H1 (cell line): ENCODE measurements at regions not wholly inside any gene's neighbourhood (a gene's known extent, or its start where the extent isn't known, plus 50 kb on each side); places are given as distances from the start of the nearest gene placed in this dataset.

Experiments
- CTCF ChIA-PET: fragments of 300-600 bp; sonication (Branson Sonifier 250); formaldehyde crosslinking; loops from one replicate; lab custom pipeline; 2021; ENCODE audit not compliant: partially characterized antibody; lab: Charles Lee
- POLR2A ChIA-PET: fragments of 300-600 bp; sonication (Branson Sonifier 250); formaldehyde crosslinking; loops from one replicate; lab custom pipeline; 2021; ENCODE audit warnings: inconsistent platforms; ENCODE audit not compliant: partially characterized antibody; lab: Charles Lee
- DNase-seq, 2 experiments: peaks; one replicate each; pipeline versions ENCODE4 v3.0.0 to v3.0.0-alpha.2; 2010 to 2022; ENCODE audit warnings: low spot score in 2 of 2, low read depth in 1 of 2, mixed read lengths in 1 of 2
- FAIRE-seq: peaks from 2 replicates; lab custom pipeline; 2011; peaks lifted over from hg19 to GRCh38; lab: Jason Lieb, UNC
- H2AFZ ChIP-seq: 2 replicates; pipeline ENCODE4 v1.8.1; 2012; ENCODE audit warnings: low read length, inconsistent platforms
- H2AK5ac ChIP-seq: 2 replicates; pipeline ENCODE4 v1.6.1; 2013; ENCODE audit warnings: low read depth, low read length
- H2BK120ac ChIP-seq: replicated peaks from 2 replicates; pipeline ENCODE3; 2013; ENCODE audit warnings: low read depth, low read length, inconsistent platforms
- H2BK12ac ChIP-seq: 2 replicates; pipeline ENCODE4 v1.6.1; 2013; ENCODE audit warnings: low read depth, low read length
- H2BK15ac ChIP-seq: 2 replicates; pipeline ENCODE4 v1.6.1; 2013; ENCODE audit warnings: low read length
- H2BK20ac ChIP-seq: 2 replicates; pipeline ENCODE4 v1.6.1; 2013; ENCODE audit warnings: low read length
- H2BK5ac ChIP-seq: 2 replicates; pipeline ENCODE4 v1.6.1; 2013; ENCODE audit warnings: low read depth, low read length
- H3K14ac ChIP-seq: 2 replicates; pipeline ENCODE4 v1.6.1; 2013; ENCODE audit warnings: inconsistent platforms; ENCODE audit not compliant: insufficient read length
- H3K18ac ChIP-seq: 2 replicates; pipeline ENCODE4 v1.6.1; 2013; ENCODE audit warnings: low read length; ENCODE audit errors: extremely low read depth
- H3K23ac ChIP-seq: 2 replicates; pipeline ENCODE4 v1.6.1; 2013; ENCODE audit warnings: inconsistent platforms; ENCODE audit not compliant: insufficient read length
- H3K23me2 ChIP-seq: 2 replicates; pipeline ENCODE4 v1.6.1; 2013; ENCODE audit warnings: low read depth, low read length
- H3K27ac ChIP-seq: 2 replicates; pipeline ENCODE4 v1.6.1; 2011; ENCODE audit warnings: low read depth, low read length, inconsistent platforms
- H3K27me3 ChIP-seq, 4 experiments: replicated peaks in 1 of 4; 1 replicate in 1 of 4; 2 replicates in 3 of 4; pipeline versions ENCODE4 v1.6.1 to v1.8.1; 2011 to 2013; ENCODE audit warnings: low read length in 3 of 4, mild to moderate bottlenecking in 3 of 4, inconsistent platforms in 2 of 4, mixed read lengths in 2 of 4, moderate library complexity in 1 of 4; ENCODE audit not compliant: control insufficient read depth in 3 of 4, insufficient read depth in 3 of 4; ENCODE audit errors: extremely low read depth in 1 of 4
- H3K36me3 ChIP-seq, 4 experiments: 2 replicates each; pipeline versions ENCODE4 v1.6.1 to v1.8.1; 2011 to 2013; ENCODE audit warnings: mild to moderate bottlenecking in 4 of 4, low read length in 3 of 4, moderate library complexity in 2 of 4, control low read depth in 1 of 4, inconsistent platforms in 1 of 4; ENCODE audit not compliant: insufficient read depth in 4 of 4, control insufficient read depth in 2 of 4
- H3K4ac ChIP-seq: replicated peaks from 2 replicates; pipeline ENCODE3; 2013; ENCODE audit warnings: low read length, low read depth, mixed read lengths, inconsistent platforms; ENCODE audit not compliant: insufficient read length
- H3K4me1 ChIP-seq, 4 experiments: replicated peaks in 1 of 4; 1 replicate in 1 of 4; 2 replicates in 3 of 4; pipeline versions ENCODE4 v1.6.1 to v1.8.1; 2011 to 2013; ENCODE audit warnings: low read length in 3 of 4, inconsistent platforms in 2 of 4, mixed read lengths in 1 of 4; ENCODE audit not compliant: insufficient read depth in 4 of 4, control insufficient read depth in 3 of 4
- H3K4me2 ChIP-seq, 2 experiments: 2 replicates each; pipeline versions ENCODE4 v1.6.1 to v1.8.1; 2011 to 2013; ENCODE audit warnings: low read depth in 2 of 2, low read length in 2 of 2, control low read depth in 1 of 2, inconsistent platforms in 1 of 2, mild to moderate bottlenecking in 1 of 2; ENCODE audit not compliant: insufficient read depth in 1 of 2
- H3K4me3 ChIP-seq, 4 experiments: fragments of 200-600, 300-600 bp in 1 of 4; sonication (generic), shearing (Covaris generic), sonication (Bioruptor Twin) in 1 of 4; 2 replicates each; pipeline versions ENCODE4 v1.5.1 to v1.8.1; 2011 to 2016; ENCODE audit warnings: low read length in 4 of 4, low read depth in 3 of 4, control low read depth in 2 of 4, inconsistent platforms in 2 of 4, mild to moderate bottlenecking in 2 of 4, mixed read lengths in 1 of 4, moderate library complexity in 1 of 4; ENCODE audit not compliant: insufficient read depth in 2 of 4; ENCODE audit errors: extremely low read depth in 1 of 4
- H3K56ac ChIP-seq: replicated peaks from 2 replicates; pipeline ENCODE3; 2013; ENCODE audit warnings: low read depth, mild to moderate bottlenecking, mixed read lengths, low read length, inconsistent platforms; ENCODE audit not compliant: insufficient read length
- H3K79me1 ChIP-seq: 2 replicates; pipeline ENCODE4 v1.6.1; 2013; ENCODE audit warnings: low read depth, low read length, control low read depth
- H3K79me2 ChIP-seq, 2 experiments: 2 replicates each; pipeline versions ENCODE4 v1.6.1 to v1.8.1; 2012 to 2013; ENCODE audit warnings: low read length in 2 of 2, mild to moderate bottlenecking in 2 of 2, inconsistent platforms in 1 of 2; ENCODE audit not compliant: insufficient read depth in 2 of 2, control insufficient read depth in 1 of 2
- H3K9ac ChIP-seq, 4 experiments: replicated peaks in 1 of 4; 1 replicate in 1 of 4; 2 replicates in 3 of 4; pipeline versions ENCODE4 v1.6.1 to v1.8.1; 2011 to 2013; ENCODE audit warnings: low read depth in 3 of 4, low read length in 3 of 4, control low read depth in 2 of 4, mild to moderate bottlenecking in 2 of 4, moderate library complexity in 2 of 4, inconsistent platforms in 1 of 4; ENCODE audit errors: extremely low read depth in 1 of 4
- H3K9me3 ChIP-seq, 2 experiments: 2 replicates each; pipeline versions ENCODE4 v1.6.1 to v1.8.1; 2012 to 2013; ENCODE audit warnings: mild to moderate bottlenecking in 2 of 2, moderate library complexity in 2 of 2, control low read depth in 1 of 2, inconsistent platforms in 1 of 2, low read depth in 1 of 2, low read length in 1 of 2, mixed read lengths in 1 of 2; ENCODE audit not compliant: insufficient read depth in 2 of 2
- H4K20me1 ChIP-seq, 2 experiments: replicated peaks in 1 of 2; 2 replicates each; pipeline versions ENCODE3 to v1.8.1; 2011 to 2013; ENCODE audit warnings: inconsistent platforms in 2 of 2, low read length in 2 of 2, mild to moderate bottlenecking in 1 of 2; ENCODE audit not compliant: insufficient read depth in 2 of 2, control insufficient read depth in 1 of 2
- H4K5ac ChIP-seq: 2 replicates; pipeline ENCODE4 v1.6.1; 2013; ENCODE audit warnings: low read length, low read depth, mixed read lengths, inconsistent platforms; ENCODE audit not compliant: insufficient read length
- H4K8ac ChIP-seq: 2 replicates; pipeline ENCODE4 v1.8.0; 2013; ENCODE audit warnings: mild to moderate bottlenecking, moderate library complexity, low read length, inconsistent platforms; ENCODE audit not compliant: insufficient read depth; ENCODE audit errors: extremely low read depth
- H4K91ac ChIP-seq: replicated peaks from 2 replicates; pipeline ENCODE3; 2013; ENCODE audit warnings: low read length, mixed read lengths, inconsistent platforms; ENCODE audit not compliant: insufficient read length
- ASH2L ChIP-seq: fragments of 200-600, 300-600 bp; sonication (generic); IDR thresholded peaks from one replicate; pipeline ENCODE4 v1.7.1; 2017; ENCODE audit warnings: low read length
- CEBPB ChIP-seq: IDR thresholded peaks from 2 replicates; pipeline ENCODE4 v1.6.1; 2012; ENCODE audit warnings: low read depth, low read length
- CHD1 ChIP-seq: IDR thresholded peaks from 2 replicates; pipeline ENCODE4 v1.6.1; 2012; ENCODE audit warnings: low read depth, low read length, improper control_type of control experiment
- EZH2 ChIP-seq: fragments of 200-600 bp; sonication (generic); IDR thresholded peaks from 2 replicates; pipeline ENCODE4 v1.7.1; 2012; ENCODE audit warnings: low read depth, mild to moderate bottlenecking, moderate library complexity, low read length, inconsistent platforms; ENCODE audit not compliant: severe bottlenecking
- FOSL1 ChIP-seq: IDR thresholded peaks from 2 replicates; pipeline ENCODE4 v1.6.1; 2011; ENCODE audit warnings: mild to moderate bottlenecking, low read depth, low read length, moderate library complexity; ENCODE audit not compliant: insufficient read depth
- HDAC6 ChIP-seq: IDR thresholded peaks from one replicate; pipeline ENCODE4 v1.7.1; 2012; ENCODE audit warnings: low read depth, mild to moderate bottlenecking, inconsistent platforms, low read length, moderate library complexity
- JUN ChIP-seq: IDR thresholded peaks from 2 replicates; pipeline ENCODE4 v1.6.1; 2011; ENCODE audit warnings: low read depth, mild to moderate bottlenecking, improper control_type of control experiment, low read length
- JUND ChIP-seq: IDR thresholded peaks from 2 replicates; pipeline ENCODE4 v1.6.1; 2011; ENCODE audit warnings: mild to moderate bottlenecking, improper control_type of control experiment, low read length
- KDM5A ChIP-seq: fragments of 200-600 bp; IDR thresholded peaks from 2 replicates; pipeline ENCODE4 v1.7.1; 2012; ENCODE audit warnings: mild to moderate bottlenecking, low read length, inconsistent platforms, mixed read lengths
- POLR2A ChIP-seq, 2 experiments: IDR thresholded peaks; 1 replicate in 1 of 2; 2 replicates in 1 of 2; pipeline ENCODE4 v1.6.1; 2011; ENCODE audit warnings: low read depth in 2 of 2, low read length in 2 of 2, mild to moderate bottlenecking in 2 of 2; ENCODE audit errors: control extremely low read depth in 1 of 2
- POLR2AphosphoS5 ChIP-seq: IDR thresholded peaks from 2 replicates; pipeline ENCODE4 v1.6.1; 2011; ENCODE audit warnings: low read depth, low read length
- RBBP5 ChIP-seq: IDR thresholded peaks from 2 replicates; pipeline ENCODE4 v1.7.1; 2012; ENCODE audit warnings: low read depth, mild to moderate bottlenecking, inconsistent platforms, low read length, moderate library complexity, borderline replicate concordance
- RNF2 ChIP-seq: fragments of 200-900, 300-1000 bp; sonication (generic); IDR thresholded peaks from 2 replicates; pipeline ENCODE4 v1.7.1; 2016; ENCODE audit warnings: borderline replicate concordance, low read depth, mild to moderate bottlenecking, antibody characterized with exemption, low read length; ENCODE audit not compliant: poor library complexity, severe bottlenecking; ENCODE audit errors: missing control alignments
- RXRA ChIP-seq: IDR thresholded peaks from 2 replicates; pipeline ENCODE4 v1.6.1; 2011; ENCODE audit warnings: low read depth, mild to moderate bottlenecking, low read length, moderate library complexity; ENCODE audit not compliant: insufficient read depth
- SRF ChIP-seq: IDR thresholded peaks from 2 replicates; pipeline ENCODE4 v1.6.1; 2011; ENCODE audit warnings: mild to moderate bottlenecking, low read depth, low read length, moderate library complexity
- WGBS, 2 experiments: shearing (Covaris generic) in 1 of 2; methylation state at CpG; one replicate each; pipeline versions ENCODE4 v1.1.6 to v1.1.7; 2013 to 2015; ENCODE audit warnings: low lambda C conversion rate in 2 of 2, mixed read lengths in 2 of 2, inconsistent platforms in 1 of 2, low coverage in 1 of 2, missing lambda C conversion rate in 1 of 2; ENCODE audit not compliant: insufficient replicate concordance in 2 of 2, insufficient coverage in 1 of 2, insufficient read length in 1 of 2; ENCODE audit errors: extremely low coverage in 1 of 2, missing lambda C conversion rate in 1 of 2; 5-methylcytosine and 5-hydroxymethylcytosine counted together

GRCh38 chr12:59087691-59088090 is 167.4 kb upstream of the LRIG3 start:
- Histone ChIP-seq H3K4me3 (no peak overlapping the region), H3K14ac (no peak overlapping the region), H2BK5ac (no peak overlapping the region), H3K4ac (no peak overlapping the region), H3K27me3 (peaks cover 0 to 1% (median 0%) of the 10 kb centered on the region in 4 experiments; a peak in 1 of 7 replicates), H2BK15ac (no peak overlapping the region), H4K5ac (no peak overlapping the region), H2AK5ac (no peak overlapping the region), H3K27ac (no peak overlapping the region), H3K23ac (no peak overlapping the region), H2BK12ac (no peak overlapping the region), H4K20me1 (no peaks in the 10 kb centered on the region), H3K9me3 (no peaks in the 10 kb centered on the region), H3K4me2 (no peak overlapping the region), H3K4me1 (peaks cover 0 to 6% (median 4%) of the 10 kb centered on the region in 4 experiments; a peak in 2 of 7 replicates), H3K36me3 (no peaks in the 10 kb centered on the region)
- FAIRE-seq: no peak
- TF ChIP-seq JUN: no peak
- TF ChIP-seq POLR2A (IDR thresholded peaks at IDR 0.05; ENCODE audit: control extremely low read depth in 1 of 2, low read depth in 2 of 2, low read length in 2 of 2): no peak
- TF ChIP-seq SRF: no peak
- TF ChIP-seq RBBP5: no peak
- TF ChIP-seq RXRA: no peak
- TF ChIP-seq EZH2: no peak
- TF ChIP-seq KDM5A: no peak
- TF ChIP-seq RNF2: no peak
- no peak for TF ChIP-seq ASH2L
- TF ChIP-seq JUND: no peak
- no peak for TF ChIP-seq POLR2AphosphoS5
- TF ChIP-seq HDAC6: no peak
- TF ChIP-seq CHD1: no peak
- TF ChIP-seq CEBPB: no peak
- no peak for TF ChIP-seq FOSL1
- TF ChIP-seq, all 59 proteins: peak for 0
- ChIA-PET POLR2A (no interaction called here), CTCF (interaction anchor here (1.0 to 1.7 kb wide), 4 partner anchors 9 to 547 kb away, joined by 3 to 7 read pairs (median 4); no protein-coding TSS in a partner anchor)
- H2AFZ ChIP-seq: no peak overlapping the region
- H2BK120ac ChIP-seq: no peak overlapping the region
- H3K9ac ChIP-seq: no peak overlapping the region
- H3K79me2 ChIP-seq: no peaks in the 10 kb centered on the region
- no peaks in the 10 kb centered on the region for H3K79me1 ChIP-seq
- H4K91ac ChIP-seq: no peak overlapping the region
- no peak overlapping the region for H3K18ac ChIP-seq
- H3K56ac ChIP-seq: no peak overlapping the region
- no peaks in the 10 kb centered on the region for H3K23me2 ChIP-seq
- no peak for DNase-seq
- no peak overlapping the region for H2BK20ac ChIP-seq
- WGBS, 2 experiments: 82% methylated on average over 3 of the region's 3 CpGs; no CpG with 5 or more reads in 1 of the 2 experiments
- H4K8ac ChIP-seq: no peak overlapping the region
